PC-3 (cell line): ENCODE measurements at regions not wholly inside any gene's neighbourhood (a gene's known extent, or its start where the extent isn't known, plus 50 kb on each side); places are given as distances from the start of the nearest gene placed in this dataset.
A peak's percentile ranks its signal among the peaks of the same experiment; 100 is the strongest.

ENCODE experiments used
- ATAC-seq: fragments of 200-7000 bp; cut with Tn5 transposase; 2 replicates; pipeline ENCODE4 v1.9.1; 2020; ENCODE audit warnings: mild to moderate bottlenecking, moderate library complexity
- BruUV-seq: library from RNA; stranded (reverse); fragments of 400-500 nt; replicated peaks from 2 replicates; lab custom pipeline; 2021; lab: Mats Ljungman, UMichigan
- CTCF ChIA-PET: fragments of 300-600 bp; sonication (Branson Sonifier 250); formaldehyde crosslinking; loops from one replicate; lab custom pipeline; 2022; ENCODE audit warnings: antibody characterized with exemption; lab: Charles Lee
- POLR2A ChIA-PET: fragments of 300-600 bp; sonication (Branson Sonifier 250); formaldehyde crosslinking; loops from one replicate; lab custom pipeline; 2022; ENCODE audit warnings: antibody characterized with exemption; ENCODE audit not compliant: unreplicated experiment; lab: Charles Lee
- DNase-seq: peaks from one replicate; pipeline ENCODE4 v3.0.0-alpha.2; 2015
- H2AFZ ChIP-seq: fragments of 300-600 bp; sonication (generic); 2 replicates; pipeline ENCODE4 v1.6.0; 2016; ENCODE audit warnings: antibody characterized with exemption, low read length
- H3F3A ChIP-seq: fragments of 300-600 bp; sonication (generic); one replicate; pipeline ENCODE4 v1.6.0; 2017; ENCODE audit warnings: antibody characterized with exemption, low read length, control low read depth, mild to moderate bottlenecking; ENCODE audit not compliant: unreplicated experiment
- H3K27ac ChIP-seq: fragments of 300-600 bp; sonication (generic); 2 replicates; pipeline ENCODE4 v1.5.1; 2016; ENCODE audit warnings: mild to moderate bottlenecking, low read length
- H3K27me3 ChIP-seq: fragments of 300-600 bp; sonication (generic); 2 replicates; pipeline ENCODE4 v1.6.1; 2016; ENCODE audit warnings: low read length, mixed read lengths
- H3K36me3 ChIP-seq: fragments of 300-600 bp; sonication (generic); 2 replicates; pipeline ENCODE4 v1.6.1; 2016; ENCODE audit warnings: low read depth, mixed run types, low read length, mixed read lengths
- H3K4me1 ChIP-seq: fragments of 300-600 bp; sonication (generic); 2 replicates; pipeline ENCODE4 v1.5.1; 2016; ENCODE audit warnings: low read length; ENCODE audit not compliant: insufficient read depth
- H3K4me2 ChIP-seq: fragments of 300-600 bp; sonication (generic); 2 replicates; pipeline ENCODE4 v1.6.0; 2016; ENCODE audit warnings: low read length
- H3K4me3 ChIP-seq: fragments of 300-600 bp; sonication (generic); 2 replicates; pipeline ENCODE4 v1.5.1; 2016; ENCODE audit warnings: mild to moderate bottlenecking, low read length, mixed read lengths
- H3K79me2 ChIP-seq: fragments of 300-600 bp; sonication (generic); 2 replicates; pipeline ENCODE4 v1.6.1; 2017; ENCODE audit warnings: low read length, mixed read lengths
- H3K9ac ChIP-seq: fragments of 300-600 bp; sonication (generic); 2 replicates; pipeline ENCODE4 v1.6.0; 2016; ENCODE audit warnings: mild to moderate bottlenecking, low read length
- H3K9me2 ChIP-seq: fragments of 300-600 bp; sonication (generic); replicated peaks from 2 replicates; pipeline ENCODE4 v1.6.1; 2016; ENCODE audit warnings: mixed run types, low read length, mixed read lengths
- H3K9me3 ChIP-seq: fragments of 300-600 bp; sonication (generic); 2 replicates; pipeline ENCODE4 v1.6.1; 2016; ENCODE audit warnings: low read length, mixed read lengths
- H4K20me1 ChIP-seq: fragments of 300-600 bp; sonication (generic); 2 replicates; pipeline ENCODE4 v1.6.1; 2016; ENCODE audit warnings: low read length, mixed read lengths
- EZH2 ChIP-seq: fragments of 300-600 bp; sonication (generic); IDR thresholded peaks from one replicate; pipeline ENCODE4 v1.6.1; 2017; ENCODE audit warnings: antibody characterized with exemption, mild to moderate bottlenecking, low read length; ENCODE audit not compliant: unreplicated experiment
- EZH2phosphoT487 ChIP-seq: fragments of 300-600 bp; sonication (generic); IDR thresholded peaks from 2 replicates; pipeline ENCODE4 v1.6.1; 2018; ENCODE audit warnings: mild to moderate bottlenecking, antibody characterized with exemption, low read length, borderline replicate concordance
- intact Hi-C: fragments of 100-400 bp; cut with micrococcal nuclease; formaldehyde crosslinking; loops from 2 replicates; pipeline ENCODE4 v1.9.0; 2023
- TF ChIP-seq, protein P1 (sequence below): fragments of 300-600 bp; sonication (generic); conservative IDR thresholded peaks from 2 replicates; pipeline ENCODE4 v1.5.1; 2017; ENCODE audit warnings: antibody characterized with exemption, low read depth, mild to moderate bottlenecking, low read length

- H3K27ac ChIP-seq, result no peak overlapping the region
- H3K36me3 ChIP-seq, result no peaks in the 10 kb centered on the region
- H4K20me1 ChIP-seq, result no peaks in the 10 kb centered on the region
- H3F3A ChIP-seq, result no peaks in the 10 kb centered on the region
- H3K4me2 ChIP-seq, result peak overlapping the region; percentile 45; the same call in 1 of the 2 replicates
- H3K27me3 ChIP-seq, result no peaks in the 10 kb centered on the region
- no peaks in the 10 kb centered on the region for H3K9me3 ChIP-seq
- intact Hi-C loops, result no loop called here
- H3K4me3 ChIP-seq, result no peak overlapping the region
- no TSS peak for BruUV-seq
- ChIA-PET POLR2A (interaction anchor here (0.6 kb wide), 1 partner anchor 573 kb away, joined by 4 read pairs; no protein-coding TSS in a partner anchor), CTCF (interaction anchor here (0.7 kb wide), 1 partner anchor 54 kb away, joined by 3 read pairs; no protein-coding TSS in a partner anchor)
- DNase-seq (no peak), ATAC-seq (no peak; the same call in 1 of the 2 replicates)
- no peaks in the 10 kb centered on the region for H3K79me2 ChIP-seq
- peak overlapping the region; percentile 56 for H2AFZ ChIP-seq
- TF ChIP-seq, protein P1, sequence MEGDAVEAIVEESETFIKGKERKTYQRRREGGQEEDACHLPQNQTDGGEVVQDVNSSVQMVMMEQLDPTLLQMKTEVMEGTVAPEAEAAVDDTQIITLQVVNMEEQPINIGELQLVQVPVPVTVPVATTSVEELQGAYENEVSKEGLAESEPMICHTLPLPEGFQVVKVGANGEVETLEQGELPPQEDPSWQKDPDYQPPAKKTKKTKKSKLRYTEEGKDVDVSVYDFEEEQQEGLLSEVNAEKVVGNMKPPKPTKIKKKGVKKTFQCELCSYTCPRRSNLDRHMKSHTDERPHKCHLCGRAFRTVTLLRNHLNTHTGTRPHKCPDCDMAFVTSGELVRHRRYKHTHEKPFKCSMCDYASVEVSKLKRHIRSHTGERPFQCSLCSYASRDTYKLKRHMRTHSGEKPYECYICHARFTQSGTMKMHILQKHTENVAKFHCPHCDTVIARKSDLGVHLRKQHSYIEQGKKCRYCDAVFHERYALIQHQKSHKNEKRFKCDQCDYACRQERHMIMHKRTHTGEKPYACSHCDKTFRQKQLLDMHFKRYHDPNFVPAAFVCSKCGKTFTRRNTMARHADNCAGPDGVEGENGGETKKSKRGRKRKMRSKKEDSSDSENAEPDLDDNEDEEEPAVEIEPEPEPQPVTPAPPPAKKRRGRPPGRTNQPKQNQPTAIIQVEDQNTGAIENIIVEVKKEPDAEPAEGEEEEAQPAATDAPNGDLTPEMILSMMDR, result no peak
- TF ChIP-seq EZH2, result no peak
- TF ChIP-seq EZH2phosphoT487, result no peak
- H3K9ac ChIP-seq, result no peak overlapping the region
- H3K4me1 ChIP-seq, result peaks cover 20% of the 10 kb centered on the region
- H3K9me2 ChIP-seq, result no peaks in the 10 kb centered on the region
These were observed 213.9 kb downstream of the SOX4 start for GRCh38 chr6:21807299-21808044.

GRCh38 chr6:21808045-21808470 is 214.5 kb downstream of the SOX4 start:
- no TSS peak for BruUV-seq
- no peak overlapping the region for H3K9ac ChIP-seq
- H3K4me1 ChIP-seq, result peaks cover 20% of the 10 kb centered on the region
- no peaks in the 10 kb centered on the region for H3K9me3 ChIP-seq
- H2AFZ ChIP-seq, result peak overlapping the region; percentile 56
- no peak overlapping the region for H3K27ac ChIP-seq
- ChIA-PET POLR2A (interaction anchor here (0.6 kb wide), 1 partner anchor 573 kb away, joined by 4 read pairs; no protein-coding TSS in a partner anchor), CTCF (no interaction called here)
- H3K79me2 ChIP-seq, result no peaks in the 10 kb centered on the region
- no peak for TF ChIP-seq EZH2
- TF ChIP-seq, protein P1, result no peak
- no peak for TF ChIP-seq EZH2phosphoT487
- H4K20me1 ChIP-seq, result no peaks in the 10 kb centered on the region
- no peaks in the 10 kb centered on the region for H3K9me2 ChIP-seq
- no peaks in the 10 kb centered on the region for H3F3A ChIP-seq
- peak; percentile 95 for ATAC-seq
- intact Hi-C loops, result no loop called here
- no peaks in the 10 kb centered on the region for H3K27me3 ChIP-seq
- DNase-seq, result peak; percentile 65
- H3K4me3 ChIP-seq, result no peak overlapping the region
- H3K36me3 ChIP-seq, result no peaks in the 10 kb centered on the region
- peak overlapping the region; percentile 45 for H3K4me2 ChIP-seq
